HG02981 (cell line): ENCODE measurements at regions not wholly inside any gene's neighbourhood (a gene's known extent, or its start where the extent isn't known, plus 50 kb on each side); places are given as distances from the start of the nearest gene placed in this dataset.

Experiments
- ATAC-seq: cut with Tn5 transposase; IDR thresholded peaks from one replicate; pipeline ENCODE4 v1.9.1; 2021; ENCODE audit warnings: mild to moderate bottlenecking, moderate library complexity; ENCODE audit not compliant: unreplicated experiment

DNA sequence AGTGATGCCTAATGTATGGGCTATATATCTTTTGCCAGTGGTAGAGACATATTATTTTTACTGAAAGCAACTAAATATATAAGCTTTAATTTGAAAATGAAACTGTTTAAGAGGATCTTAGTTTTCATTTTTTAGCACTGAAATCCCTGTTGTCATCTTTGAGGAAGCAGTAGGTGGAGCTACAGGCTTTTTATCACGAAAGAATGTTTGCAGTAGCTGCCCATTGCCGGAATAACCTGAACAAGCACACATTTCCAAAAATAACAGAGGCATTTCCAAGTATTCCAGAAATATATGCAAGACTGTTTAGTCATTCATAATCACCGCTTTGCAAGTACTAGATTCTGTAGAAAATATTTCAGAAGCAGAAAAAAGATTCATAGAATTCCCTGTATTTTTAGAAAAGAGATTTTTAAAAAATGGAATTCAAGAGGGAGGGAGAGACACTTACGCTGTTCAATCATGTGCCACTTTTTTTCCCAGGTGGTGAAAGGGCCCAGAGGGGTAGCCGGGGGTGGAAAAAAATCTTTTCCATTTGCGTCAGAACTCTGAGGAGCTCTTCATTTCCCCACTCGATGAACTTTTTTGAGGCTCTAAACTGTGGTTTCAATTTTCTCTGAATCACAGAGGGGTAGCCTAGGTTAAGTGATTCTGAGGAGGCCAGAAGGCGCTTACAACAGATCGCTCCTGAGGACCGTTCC is 142.5 kb upstream of the FERMT1 start:
- ATAC-seq: no peak

DNA sequence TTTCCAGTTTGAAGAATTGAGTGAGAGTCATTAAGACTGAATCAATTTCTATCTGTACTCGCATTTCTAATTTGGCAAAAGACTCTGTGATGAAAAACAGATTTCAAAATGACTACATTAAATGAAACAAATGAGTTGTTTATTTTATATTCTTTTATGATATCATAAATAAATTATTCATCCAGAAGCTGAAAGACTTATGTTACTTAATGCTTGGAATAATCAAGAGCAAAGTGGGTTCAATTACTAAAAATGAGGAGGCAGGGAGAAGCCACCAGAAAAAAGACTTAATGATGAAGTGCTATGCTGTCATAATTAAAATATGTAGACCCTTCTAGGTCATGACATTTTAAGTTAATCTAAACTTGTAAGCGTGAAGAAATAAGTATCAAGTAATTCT is 130.6 kb upstream of the FERMT1 start:
- ATAC-seq: no peak

DNA sequence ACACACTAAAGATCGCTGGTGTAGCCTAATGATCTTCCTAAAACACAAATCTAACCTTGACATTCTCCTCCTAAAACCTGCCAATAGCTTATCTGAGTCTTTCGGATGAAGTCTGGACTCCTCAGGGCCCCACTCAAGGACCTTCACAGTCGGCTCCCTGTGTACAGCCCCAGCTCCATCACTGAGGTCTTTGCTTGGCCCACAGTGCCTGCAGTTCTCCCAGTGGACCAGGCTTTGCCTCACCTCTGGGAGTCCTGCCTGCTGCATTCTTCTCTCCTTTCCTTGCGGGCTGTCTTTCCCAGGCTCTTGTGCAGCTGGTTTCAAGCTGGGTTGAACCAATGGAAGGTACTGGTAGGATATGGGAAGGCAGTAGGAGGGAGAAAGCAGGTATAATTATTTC is 122.6 kb upstream of the FERMT1 start:
- no peak for ATAC-seq

DNA sequence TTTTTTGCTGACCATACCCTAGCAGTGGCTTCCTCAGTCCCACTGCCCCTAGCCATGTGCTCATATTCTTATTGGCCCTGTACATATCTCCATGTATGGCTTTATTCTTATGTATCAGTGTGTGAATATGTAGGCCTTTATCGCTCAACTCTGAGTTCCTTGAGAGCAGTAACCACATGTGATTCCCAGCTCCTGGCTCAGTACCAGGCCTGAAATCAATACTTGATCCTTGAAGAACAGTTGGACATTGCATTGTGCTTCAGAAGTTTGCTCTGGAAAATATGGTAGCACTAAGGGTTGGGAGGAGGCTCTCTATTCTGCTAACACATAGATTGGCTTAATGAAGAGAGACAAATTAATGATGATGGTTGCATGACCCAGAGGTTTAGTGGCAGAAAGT is 118.8 kb upstream of the FERMT1 start:
- ATAC-seq: no peak

DNA sequence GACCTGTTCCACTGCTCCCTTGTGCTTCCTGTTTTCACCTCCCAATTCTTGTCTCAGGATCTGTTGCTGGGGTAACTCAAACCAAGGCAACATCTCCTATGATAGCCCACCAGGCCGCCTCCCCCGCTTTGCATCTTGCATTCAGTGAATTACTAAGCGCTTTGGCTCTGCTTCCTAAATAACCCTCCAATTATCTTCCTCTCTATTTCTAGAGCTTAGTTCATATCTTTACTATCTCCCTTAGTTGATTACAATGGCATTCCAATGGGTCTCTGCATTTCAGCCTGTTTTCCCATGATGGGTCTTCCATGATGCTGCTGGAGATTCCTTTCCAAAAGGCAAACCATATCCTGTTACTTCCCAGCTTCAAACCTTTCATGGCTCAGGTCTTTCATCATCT is 117.2 kb upstream of the FERMT1 start:
- no peak for ATAC-seq

DNA sequence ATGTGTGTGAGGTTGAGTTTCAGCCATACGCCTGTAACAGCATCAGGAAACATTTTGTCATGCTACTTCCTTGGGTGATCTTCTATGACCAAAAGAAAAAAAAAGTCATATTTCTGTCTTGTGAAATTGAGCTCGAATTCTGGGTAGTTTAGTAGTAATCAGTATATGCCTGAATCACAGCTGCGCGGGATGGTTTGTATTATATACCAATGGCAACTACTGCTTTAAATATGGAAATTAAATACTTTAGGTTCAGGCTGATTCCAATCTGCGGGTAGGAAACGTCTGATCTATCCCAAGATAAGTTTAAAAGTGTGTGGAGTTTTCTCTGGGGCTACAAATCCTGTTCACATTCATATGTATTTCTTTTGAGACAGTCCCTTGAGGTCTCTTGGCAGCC is 115.6 kb upstream of the FERMT1 start:
- no peak for ATAC-seq

DNA sequence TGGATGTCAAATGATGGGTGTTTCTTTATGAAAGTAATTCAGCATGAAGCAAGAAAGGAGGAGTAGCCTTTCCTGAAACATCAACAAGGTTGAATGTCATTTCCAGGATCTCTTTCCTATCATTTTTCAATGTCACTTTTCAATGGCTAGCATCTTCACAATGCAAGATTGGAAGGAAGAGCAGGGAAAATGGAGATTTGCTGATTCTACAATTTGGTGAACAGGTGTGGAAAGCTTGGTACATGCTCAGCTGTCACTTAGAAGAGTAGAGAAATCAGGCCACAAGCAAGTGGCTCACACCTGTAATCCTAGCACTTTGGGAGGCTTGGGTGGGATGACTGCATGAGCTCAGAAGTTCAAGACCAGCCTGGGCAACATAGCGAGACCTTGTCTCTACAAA is 112.7 kb upstream of the FERMT1 start:
- no peak for ATAC-seq

DNA sequence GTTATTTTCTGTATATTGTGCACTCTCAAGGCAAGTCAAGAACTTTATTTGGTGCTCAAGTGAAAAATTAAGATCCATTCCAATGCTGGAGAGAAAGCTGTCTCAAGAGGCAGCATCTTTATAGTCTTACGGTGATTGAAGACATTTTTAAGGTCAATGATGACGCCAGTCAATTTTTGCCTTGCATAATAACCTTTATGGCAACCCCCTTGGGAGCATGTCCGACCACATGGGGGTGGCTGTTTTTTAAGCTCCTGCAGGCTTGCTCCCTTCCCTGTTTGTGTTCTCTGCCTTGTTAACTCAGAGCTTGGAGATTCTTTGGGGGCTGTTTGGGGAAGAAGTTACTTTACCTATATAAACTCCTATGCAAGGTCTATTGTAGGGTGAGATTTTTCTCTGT is 109.6 kb upstream of the FERMT1 start:
- no peak for ATAC-seq

DNA sequence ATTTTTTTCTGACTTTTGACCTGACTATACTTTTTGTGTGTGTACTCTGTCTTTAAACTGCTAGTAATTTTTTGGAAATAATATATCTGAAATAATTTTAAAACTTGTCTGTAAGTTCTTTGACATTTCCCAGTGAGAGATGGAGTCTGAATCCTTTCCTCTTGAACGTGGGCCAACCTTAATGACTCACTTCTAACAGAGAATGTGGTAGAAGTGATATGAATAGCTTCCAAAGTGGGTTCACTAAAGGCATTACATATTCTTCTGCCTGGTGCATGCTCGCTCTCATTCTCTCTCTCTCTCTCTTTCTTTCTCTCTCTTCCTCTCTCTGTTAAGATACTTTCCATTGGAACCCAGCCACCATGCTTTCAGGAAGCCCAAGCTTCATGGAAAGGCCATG is 108.7 kb upstream of the FERMT1 start:
- no peak for ATAC-seq

DNA sequence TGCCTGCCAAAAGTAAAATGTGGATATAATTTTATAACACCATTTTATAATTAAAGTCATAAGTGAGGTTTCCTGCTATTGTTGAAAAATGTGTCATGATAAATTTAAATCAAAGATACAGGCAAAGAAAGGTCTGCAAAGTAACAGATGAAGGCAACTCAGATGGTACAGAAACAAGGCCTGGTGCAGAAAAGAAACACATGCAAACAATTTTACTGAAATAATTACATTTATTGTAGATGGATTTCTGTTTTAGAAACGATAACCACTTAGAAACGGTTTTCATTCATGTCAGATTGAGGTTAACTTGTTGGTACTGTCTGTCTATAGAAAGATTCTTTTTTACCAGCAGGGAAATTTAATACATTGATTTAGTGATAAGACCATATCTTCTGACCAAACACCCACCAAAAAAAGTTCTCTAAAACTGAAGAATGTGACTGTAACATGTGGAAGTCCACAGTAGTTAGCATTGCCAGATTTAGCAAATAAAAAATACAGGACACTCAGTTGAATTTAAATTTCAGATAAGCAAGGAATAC is 105.5 kb upstream of the FERMT1 start:
- ATAC-seq: no peak

DNA sequence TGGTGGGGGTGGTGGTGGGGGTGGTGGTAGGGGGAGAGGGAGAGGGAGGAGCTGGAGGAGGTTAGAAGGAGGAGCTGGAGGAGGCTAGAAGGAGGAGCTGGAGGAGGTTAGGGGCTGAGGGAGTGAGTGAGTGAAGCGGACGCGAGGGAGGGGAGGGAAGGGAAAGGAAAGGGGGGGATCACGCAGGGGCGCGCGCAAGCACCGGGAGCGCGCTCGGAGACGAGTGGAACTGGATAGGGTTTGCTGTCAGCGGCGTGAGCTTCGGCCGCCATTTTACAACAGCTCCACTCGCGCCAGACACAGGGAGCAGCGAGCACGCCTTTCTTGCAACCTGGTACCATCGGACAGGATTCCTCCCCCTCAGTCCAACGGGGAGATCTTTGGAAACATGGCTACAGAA is 90.5 kb upstream of the FERMT1 start:
- ATAC-seq: no peak

DNA sequence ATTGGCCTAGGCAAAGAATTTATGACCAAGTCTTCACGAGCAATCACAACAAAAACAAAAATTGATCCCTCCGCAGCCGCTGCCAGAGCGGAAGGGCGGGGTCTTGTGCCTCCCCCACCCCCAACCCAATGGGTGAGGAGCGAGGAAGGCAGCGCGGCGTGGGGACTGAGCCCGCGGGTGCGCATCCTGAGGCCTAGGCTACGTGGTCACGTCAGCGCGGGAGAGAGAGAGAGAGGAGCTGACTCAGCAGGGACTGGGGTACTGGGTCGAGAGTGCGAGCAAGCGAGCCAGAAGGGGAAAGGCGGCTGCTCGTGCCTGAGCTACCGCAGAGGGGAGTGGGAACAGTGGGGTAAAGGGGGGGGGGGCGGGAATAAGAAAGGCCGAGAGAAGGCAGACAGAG is 90.1 kb upstream of the FERMT1 start:
- no peak for ATAC-seq

DNA sequence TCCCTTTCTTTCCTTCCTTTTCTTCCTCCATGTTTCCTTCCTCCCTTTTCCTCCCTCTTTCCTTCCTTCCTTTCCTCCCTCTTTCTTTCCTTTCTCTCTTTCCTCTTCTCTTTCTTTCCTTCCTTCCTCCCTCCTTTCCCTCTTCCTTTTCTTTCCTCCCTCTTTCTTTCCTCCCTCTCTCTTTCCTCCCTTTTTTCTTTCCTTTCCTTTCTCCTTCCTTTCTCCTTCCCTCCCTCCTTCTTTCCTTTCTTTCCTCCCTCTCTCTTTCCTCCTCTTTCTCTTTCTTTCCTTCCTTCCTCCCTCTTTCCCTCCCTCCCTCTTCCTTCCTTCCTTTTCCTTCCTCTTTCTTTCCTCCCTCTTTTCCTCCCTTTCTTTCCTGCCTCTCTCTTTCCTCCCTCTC is 86.3 kb upstream of the FERMT1 start:
- no peak for ATAC-seq

DNA sequence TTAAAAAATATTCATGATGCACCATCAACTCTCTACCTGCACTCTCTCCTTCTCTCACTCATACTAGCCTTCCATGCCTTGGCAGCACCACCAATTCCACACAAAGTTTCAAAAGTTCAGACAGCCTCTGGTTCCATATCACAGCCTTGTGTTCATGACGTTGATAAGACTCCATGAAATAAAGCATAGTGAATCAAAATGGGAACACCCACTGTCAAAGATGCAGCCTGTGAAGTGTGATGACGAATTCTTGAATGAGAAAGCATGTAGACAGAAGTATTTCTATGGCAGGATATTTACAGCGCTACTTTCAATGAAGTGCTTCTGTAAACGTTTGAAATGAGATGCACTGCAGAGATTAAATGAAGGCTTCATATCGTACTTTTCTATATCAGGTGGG is 77.3 kb upstream of the FERMT1 start:
- no peak for ATAC-seq

DNA sequence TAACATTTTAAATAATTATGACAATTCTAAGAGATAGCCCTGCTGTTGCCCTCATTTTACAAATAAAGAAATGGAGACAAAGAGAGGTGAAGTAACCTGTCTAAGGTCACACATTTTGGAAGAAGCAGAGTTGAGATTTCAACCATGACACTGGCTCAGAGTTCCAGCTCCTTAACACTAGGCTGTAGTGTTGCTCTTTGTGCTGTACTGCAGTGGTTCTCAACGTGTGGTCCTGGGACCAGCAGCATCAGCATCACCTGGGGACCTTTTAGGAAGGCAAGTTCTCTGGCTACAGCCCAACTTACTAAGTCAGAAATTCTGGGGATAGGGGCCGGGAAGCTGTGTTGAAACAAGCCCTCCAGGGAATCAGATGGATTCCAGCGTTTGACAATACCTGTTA is 62.4 kb upstream of the FERMT1 start:
- no peak for ATAC-seq

DNA sequence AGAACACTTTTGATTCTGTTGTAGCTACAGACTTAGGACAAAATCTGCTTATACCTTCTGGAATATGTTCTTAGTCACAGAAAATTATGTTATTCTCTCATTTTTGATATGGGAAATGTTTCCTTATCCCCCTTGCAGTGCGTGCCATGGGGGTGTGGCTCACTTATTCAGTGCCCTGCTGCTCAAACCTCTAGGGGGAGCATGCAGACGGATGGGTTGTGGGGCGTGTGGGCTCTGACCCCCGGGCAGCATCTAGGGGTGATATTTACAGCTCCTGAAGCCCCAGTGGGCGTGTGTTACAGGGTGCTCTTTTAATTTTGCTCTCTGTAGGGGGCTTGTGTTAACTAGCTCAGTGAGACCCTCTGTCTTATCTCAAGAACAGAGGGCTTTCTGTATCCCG is 61.3 kb upstream of the FERMT1 start:
- no peak for ATAC-seq

DNA sequence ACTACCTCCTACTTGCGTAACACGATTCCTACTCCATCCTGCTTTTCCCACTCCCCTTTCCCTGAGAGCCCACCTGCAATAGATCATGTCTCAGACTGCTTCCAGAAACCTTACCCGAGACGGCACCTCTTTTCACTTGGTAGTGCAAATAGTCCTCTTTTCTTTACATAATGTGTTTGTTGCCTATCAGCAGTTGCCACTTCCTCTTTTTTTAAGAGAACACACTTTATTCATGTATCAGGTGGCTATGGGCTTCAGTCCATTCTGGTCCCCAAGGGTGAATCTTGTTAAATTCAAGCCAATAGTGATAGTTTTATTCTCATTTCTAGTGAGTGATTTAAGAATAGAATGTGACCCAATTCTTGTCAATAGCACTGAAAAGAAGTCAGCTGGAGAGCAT is 57.7 kb upstream of the FERMT1 start:
- no peak for ATAC-seq

DNA sequence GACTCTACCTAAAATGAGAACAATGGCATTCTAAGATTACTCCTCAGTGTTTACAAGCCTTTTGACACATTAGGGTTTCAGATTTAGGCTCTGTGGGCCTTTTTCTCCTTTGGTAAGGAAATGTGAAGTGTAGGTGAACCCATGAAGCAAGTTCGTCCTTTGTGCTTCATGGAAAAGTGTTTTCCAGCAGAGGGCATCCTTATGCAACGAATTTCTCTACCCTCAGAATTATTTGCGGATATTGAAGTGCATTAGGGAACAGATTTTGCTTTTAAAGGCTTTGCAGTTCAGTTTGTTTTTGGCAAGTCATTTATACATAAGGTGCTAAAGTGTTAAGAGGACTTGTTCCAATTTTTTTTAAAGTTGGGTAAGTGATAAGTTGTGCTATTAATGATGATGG is 55.7 kb upstream of the FERMT1 start:
- ATAC-seq: no peak

DNA sequence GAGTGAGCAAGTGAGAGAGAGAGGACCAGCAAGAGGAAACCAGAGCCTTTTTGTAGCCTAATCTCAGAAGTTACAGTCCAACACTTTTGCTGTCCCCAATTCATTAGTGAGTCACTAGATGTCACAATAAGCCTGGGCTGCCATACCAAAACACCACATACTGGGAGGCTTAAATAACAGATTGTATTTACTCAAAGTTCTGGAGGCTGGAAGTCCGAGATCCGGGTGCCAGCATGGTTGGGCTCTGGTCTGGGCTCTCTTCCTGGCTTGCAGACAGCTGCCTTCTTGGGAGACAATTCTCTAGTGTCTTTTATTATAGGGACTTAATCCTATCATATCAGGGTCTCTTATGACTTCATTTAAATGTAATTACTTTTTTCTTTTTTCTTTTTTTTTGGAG is 50.7 kb upstream of the FERMT1 start:
- no peak for ATAC-seq
